Globus pallidus (tissue), 1 donor: ENCODE measurements at regions not wholly inside any gene's neighbourhood (a gene's known extent, or its start where the extent isn't known, plus 50 kb on each side); places are given as distances from the start of the nearest gene placed in this dataset.

Experiments
- DNase-seq: peaks from one replicate; pipeline ENCODE4 v3.0.0-alpha.2; 2015; ENCODE audit warnings: low spot score

- DNase-seq, result no peak
These were observed 136.1 kb upstream of the LGALSL start for GRCh38 chr2:64317707-64318475.

GRCh38 chr2:64318476-64318748 is 135.6 kb upstream of the LGALSL start:
- DNase-seq, result no peak

GRCh38 chr2:64319896-64320295 is 134.1 kb upstream of the LGALSL start:
- no peak for DNase-seq

GRCh38 chr2:64322433-64322832 is 131.5 kb upstream of the LGALSL start:
- no peak for DNase-seq

DNA sequence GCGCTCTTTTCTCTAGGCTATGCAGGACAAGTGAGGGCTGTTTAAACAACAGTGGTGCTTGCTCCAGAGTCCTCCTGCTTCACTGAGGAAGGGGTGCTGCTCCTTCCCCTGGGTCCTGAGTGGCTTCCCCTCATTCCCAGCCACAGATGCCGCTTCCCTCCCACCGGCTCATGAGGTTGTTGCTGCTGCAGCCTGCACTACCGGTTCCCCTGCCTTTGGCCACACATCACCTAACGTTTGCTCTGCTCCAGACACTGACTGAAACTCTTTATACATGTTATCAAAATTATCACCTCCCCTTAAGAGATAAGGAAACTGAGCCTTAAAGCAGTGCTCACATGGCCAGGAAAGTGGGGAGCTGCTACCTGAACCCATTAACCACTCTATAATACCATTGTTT is 130.8 kb upstream of the LGALSL start:
- DNase-seq, result no peak

DNA sequence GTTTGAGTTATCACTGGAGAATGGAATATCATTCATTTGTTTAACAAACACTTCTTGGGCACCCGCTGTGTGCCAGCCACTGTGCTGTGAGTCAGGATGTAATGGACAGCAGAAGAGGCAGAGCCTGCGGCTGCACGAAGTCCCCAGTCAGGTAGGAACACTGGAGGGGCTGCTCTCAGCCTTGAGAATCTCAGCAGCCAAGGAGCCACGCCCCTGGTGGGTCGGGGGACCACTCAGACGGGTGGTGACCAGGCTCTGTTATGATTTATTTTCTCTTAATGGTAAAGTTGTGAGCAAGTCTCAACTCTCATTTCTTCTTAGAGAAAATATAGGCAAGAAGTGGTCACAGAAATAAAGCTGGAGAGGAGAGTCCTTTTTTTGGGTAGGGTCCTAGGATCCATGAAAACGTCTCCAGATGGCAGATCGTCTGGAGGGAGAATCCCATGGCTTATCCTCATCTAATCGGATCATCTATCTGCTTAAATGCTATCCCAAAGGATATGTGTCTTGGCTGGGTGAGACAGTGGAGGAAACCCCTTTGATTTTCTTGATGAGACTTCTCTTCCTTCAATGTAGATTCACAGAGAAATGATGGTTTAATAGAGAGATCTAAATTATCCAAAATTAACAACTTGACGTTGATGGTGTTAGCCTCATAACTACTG is 129.1 kb upstream of the LGALSL start:
- DNase-seq, result no peak

DNA sequence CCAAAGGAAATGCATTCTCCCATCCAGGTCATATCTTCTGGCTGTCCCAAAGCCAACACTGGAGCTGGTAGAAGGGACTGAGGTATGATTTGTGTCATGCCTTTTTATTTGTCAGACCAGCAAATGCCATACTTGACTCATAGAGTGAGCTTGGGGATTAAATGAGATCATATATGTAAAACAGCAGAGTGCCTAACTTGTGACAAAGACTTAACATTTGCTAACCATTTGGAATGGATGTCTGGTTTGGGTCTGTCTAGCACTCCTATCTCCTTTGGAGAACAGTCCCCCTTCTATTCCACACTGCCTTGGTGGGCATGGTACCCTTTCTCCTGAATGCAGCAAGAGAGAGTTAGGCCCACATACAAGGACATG is 128.5 kb upstream of the LGALSL start:
- no peak for DNase-seq

DNA sequence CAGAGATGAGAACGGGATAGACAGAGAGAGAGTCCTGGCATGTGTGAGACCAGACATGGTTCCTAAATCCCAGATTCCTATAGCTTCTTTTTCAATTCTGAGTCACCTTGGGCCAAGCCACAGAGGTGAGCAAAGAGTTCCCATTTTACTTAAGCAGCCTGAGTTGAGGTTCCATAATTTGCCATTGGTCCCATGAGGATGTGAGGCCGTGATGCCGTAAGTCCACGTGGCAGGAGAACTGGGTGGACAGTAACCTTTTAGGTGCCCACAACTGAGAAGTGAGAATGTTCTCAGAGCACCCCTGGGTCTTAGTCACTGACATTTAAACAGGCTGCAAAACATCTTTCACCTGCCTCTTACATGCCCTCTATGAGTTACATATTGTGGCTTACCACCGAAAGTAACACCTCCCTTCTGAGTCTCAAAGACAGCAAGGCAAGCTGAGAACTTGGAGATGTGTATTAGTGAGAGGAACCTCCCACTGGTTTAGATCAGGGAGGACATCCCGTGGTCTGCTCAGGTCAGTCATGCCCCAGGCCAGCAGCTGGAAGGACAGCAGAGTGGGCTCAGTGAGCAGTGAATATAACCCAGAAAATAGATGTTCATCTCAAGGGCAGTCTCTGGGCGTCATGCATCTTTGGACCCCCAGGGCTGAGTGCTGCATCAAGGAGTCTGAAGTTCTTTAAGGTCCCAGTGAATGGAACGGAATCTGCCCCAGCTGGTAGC is 127.9 kb upstream of the LGALSL start:
- no peak for DNase-seq

- DNase-seq, result no peak
These were observed 127.3 kb upstream of the LGALSL start for GRCh38 chr2:64326578-64327050.

DNA sequence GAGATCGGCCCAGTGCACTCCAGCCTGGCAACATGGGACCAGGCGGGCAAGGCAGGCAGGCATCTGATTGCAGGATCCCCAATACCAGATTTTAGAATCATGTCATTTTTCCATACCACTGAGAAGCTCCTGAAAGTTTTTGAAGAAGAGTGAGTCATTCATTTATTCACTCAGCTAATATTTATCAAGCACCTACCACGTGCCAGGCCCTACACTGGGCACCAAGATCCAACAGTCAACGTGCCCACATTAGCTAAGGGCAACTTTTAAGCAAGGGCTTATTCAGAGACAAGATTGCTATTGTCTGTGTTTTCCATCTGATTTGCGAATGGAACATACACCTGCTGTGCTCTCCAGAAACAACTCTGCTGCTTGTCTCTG is 126.8 kb upstream of the LGALSL start:
- DNase-seq, result no peak

GRCh38 chr2:64327510-64328414 is 126.2 kb upstream of the LGALSL start:
- DNase-seq, result peak; percentile 82

GRCh38 chr2:64328415-64328722 is 125.6 kb upstream of the LGALSL start:
- DNase-seq, result no peak

- no peak for DNase-seq
These were observed 125.2 kb upstream of the LGALSL start for GRCh38 chr2:64328756-64329155.

DNA sequence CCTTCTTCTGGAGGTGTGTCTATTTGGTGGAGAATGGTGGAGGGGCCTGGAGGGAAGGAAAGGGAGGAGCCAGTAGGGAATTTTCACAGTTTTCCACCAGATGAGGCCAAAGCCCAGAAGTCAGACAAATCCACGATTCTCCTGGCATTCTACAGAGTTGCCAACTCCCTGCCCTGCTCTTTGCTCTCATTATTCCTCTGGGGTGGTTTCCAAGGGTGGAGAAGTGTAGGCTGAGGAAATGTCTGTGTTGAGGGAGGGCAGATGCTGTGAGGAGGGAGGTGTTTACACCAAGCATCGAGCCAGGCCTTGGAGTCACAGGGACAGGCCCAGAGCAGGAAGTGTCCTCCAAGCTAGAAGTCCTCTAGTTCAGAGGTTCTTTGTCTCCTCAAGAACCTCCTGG is 124.1 kb upstream of the LGALSL start:
- no peak for DNase-seq

DNA sequence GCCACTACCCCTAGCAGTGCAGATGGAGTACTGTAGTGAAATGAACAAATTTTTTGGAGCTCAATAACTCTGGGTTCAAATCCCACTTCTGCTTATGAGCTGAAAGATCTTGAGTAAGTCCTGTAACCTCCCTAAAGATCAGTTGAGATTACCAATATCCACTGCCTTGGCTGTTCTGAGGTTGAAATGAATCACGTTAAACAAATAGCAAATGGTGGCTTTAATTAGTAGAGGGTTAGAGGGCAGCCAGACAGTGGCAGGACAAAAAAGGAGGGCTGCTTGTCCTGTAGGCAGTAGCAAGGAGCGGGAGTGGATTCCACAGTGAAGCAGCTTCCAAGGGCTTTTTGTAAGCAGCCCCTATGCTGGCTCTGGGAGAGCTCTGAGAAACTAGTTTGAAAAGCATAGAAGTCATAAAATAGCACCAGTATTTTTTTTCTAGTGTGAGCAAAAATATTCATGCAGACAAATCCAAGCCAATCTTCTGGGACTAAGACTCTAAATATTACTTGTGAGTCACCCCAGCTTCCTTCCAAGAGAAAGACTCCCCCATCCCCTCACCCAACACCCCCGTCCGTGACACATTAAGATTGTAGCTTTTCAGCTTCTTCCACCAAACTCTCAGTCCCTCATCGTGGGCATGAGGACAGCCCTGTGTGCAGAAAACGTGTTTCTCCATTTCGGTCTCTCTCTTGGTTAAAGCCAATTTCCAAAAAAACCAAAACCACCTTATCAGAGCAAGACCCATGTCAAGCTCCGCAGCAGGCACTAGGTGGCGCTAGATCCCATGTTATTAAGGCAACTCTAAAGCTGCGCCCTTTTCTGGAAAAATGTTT is 123.5 kb upstream of the LGALSL start:
- DNase-seq, result peak; percentile 78

GRCh38 chr2:64331114-64331645 is 122.8 kb upstream of the LGALSL start:
- DNase-seq, result no peak

GRCh38 chr2:64331849-64332699 is 121.9 kb upstream of the LGALSL start:
- no peak for DNase-seq

DNA sequence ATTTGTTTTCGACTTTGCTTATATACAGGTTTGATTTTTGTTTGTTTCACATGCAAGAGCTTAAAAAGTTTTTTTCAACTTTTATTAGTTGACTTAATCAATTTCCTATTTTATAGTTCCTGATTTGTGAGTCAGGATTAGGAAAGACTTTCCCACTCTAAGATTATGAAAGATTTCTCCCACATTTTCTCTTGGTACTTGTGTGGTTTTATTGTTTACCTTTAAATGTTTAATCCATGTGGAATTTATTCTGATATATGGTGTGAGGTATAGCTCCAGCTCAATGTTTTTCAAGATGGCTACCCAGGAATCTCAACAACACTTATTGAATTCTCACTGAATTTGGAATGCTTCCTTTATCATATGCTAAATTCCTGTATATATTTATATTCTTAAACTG is 117.8 kb upstream of the LGALSL start:
- DNase-seq, result no peak

DNA sequence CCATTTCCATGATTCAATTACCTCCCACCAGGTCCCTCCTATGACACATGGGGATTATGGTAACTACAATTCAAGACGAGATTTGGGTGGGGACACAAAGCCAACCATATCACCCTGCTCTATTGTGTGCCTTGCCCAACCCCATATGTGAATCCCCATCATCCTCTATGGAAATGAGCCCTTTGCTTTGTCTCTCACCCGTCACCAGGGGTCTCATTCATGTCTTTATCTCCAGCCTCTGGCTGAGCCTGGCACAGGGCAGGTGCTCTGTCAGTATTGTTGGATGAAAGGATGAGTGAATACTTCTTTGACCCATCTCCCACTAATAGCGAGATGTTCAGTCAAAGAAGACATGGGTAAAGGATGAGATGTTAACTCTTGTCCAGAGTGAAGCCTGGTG is 116.6 kb upstream of the LGALSL start:
- no peak for DNase-seq

GRCh38 chr2:64338108-64338507 is 115.9 kb upstream of the LGALSL start:
- DNase-seq, result no peak
